Loucy (cell line): ENCODE measurements at regions not wholly inside any gene's neighbourhood (a gene's known extent, or its start where the extent isn't known, plus 50 kb on each side); places are given as distances from the start of the nearest gene placed in this dataset.

Source experiments
- EZH2phosphoT487 ChIP-seq: fragments of 200-600 bp; IDR thresholded peaks from 2 replicates; pipeline ENCODE4 v1.6.1; 2018; ENCODE audit warnings: antibody characterized with exemption, mild to moderate bottlenecking, moderate library complexity, borderline replicate concordance
- TF ChIP-seq, protein P1 (sequence below): fragments of 200-600 bp; sonication (generic); conservative IDR thresholded peaks from 2 replicates; pipeline ENCODE4 v1.5.1; 2014; ENCODE audit warnings: mild to moderate bottlenecking, antibody characterized with exemption, low read length

DNA sequence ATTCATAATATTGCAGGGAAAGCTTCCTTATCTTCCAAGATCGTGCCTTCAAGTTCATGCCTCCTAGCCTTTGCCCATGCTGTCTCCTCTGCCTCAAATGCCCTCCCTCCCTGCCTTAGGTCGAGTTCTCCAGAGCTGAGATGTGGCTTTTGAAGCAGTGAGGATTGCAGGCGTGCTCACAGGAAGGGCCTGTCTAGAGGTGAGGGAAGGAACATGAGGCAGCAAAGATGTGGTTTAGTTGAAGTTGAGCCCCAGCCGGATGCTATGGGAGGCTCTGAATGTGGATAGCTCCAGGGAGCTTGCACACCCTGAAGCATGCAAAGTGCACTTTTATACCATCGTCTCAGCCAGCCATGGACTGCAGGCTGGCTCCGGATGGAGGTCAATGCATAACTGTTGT lies 754.6 kb upstream of the EEF2KMT start:
- TF ChIP-seq, protein P1, sequence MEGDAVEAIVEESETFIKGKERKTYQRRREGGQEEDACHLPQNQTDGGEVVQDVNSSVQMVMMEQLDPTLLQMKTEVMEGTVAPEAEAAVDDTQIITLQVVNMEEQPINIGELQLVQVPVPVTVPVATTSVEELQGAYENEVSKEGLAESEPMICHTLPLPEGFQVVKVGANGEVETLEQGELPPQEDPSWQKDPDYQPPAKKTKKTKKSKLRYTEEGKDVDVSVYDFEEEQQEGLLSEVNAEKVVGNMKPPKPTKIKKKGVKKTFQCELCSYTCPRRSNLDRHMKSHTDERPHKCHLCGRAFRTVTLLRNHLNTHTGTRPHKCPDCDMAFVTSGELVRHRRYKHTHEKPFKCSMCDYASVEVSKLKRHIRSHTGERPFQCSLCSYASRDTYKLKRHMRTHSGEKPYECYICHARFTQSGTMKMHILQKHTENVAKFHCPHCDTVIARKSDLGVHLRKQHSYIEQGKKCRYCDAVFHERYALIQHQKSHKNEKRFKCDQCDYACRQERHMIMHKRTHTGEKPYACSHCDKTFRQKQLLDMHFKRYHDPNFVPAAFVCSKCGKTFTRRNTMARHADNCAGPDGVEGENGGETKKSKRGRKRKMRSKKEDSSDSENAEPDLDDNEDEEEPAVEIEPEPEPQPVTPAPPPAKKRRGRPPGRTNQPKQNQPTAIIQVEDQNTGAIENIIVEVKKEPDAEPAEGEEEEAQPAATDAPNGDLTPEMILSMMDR = no peak
- no peak for TF ChIP-seq EZH2phosphoT487
